GM12878 (cell line): ENCODE measurements at regions not wholly inside any gene's neighbourhood (a gene's known extent, or its start where the extent isn't known, plus 50 kb on each side); places are given as distances from the start of the nearest gene placed in this dataset.

Experiments used
- ATAC-seq: fragments of 200-7000 bp; cut with Tn5 transposase; 3 replicates; pipeline ENCODE4 v1.9.1; 2020; ENCODE audit warnings: mild to moderate bottlenecking, moderate library complexity
- BruUV-seq: library from RNA; stranded (reverse); fragments of 400-500 nt; replicated peaks from 2 replicates; lab custom pipeline; 2021; lab: Mats Ljungman, UMichigan
- CTCF ChIA-PET: fragments of 300-600 bp; sonication (Branson Sonifier 250); formaldehyde crosslinking; extraction: SDS; loops from one replicate; lab custom pipeline; 2021; ENCODE audit warnings: inconsistent platforms; lab: Yijun Ruan, JAX
- POLR2A ChIA-PET: fragments of 350-600 bp; formaldehyde crosslinking; extraction: SDS; loops from one replicate; lab custom pipeline; 2021; ENCODE audit warnings: inconsistent platforms; lab: Charles Lee
- RAD21 ChIA-PET: fragments of 300-600 bp; sonication (Branson Sonifier 250); formaldehyde crosslinking; loops from one replicate; lab custom pipeline; 2023; ENCODE audit warnings: antibody characterized with exemption; ENCODE audit not compliant: unreplicated experiment; lab: Charles Lee
- SMC1A ChIA-PET: fragments of 300-600 bp; sonication (Branson Sonifier 250); formaldehyde crosslinking; loops from one replicate; lab custom pipeline; 2023; ENCODE audit not compliant: unreplicated experiment, uncharacterized antibody; lab: Charles Lee
- DNase-seq: peaks from one replicate; pipeline ENCODE4 v3.0.0-alpha.2; 2011; ENCODE audit warnings: low read depth, low spot score
- FAIRE-seq: peaks from 3 replicates; lab custom pipeline; 2011; peaks lifted over from hg19 to GRCh38; lab: Jason Lieb, UNC
- H2AFZ ChIP-seq: 2 replicates; pipeline ENCODE4 v1.6.0; 2011; ENCODE audit warnings: low read depth, low read length, control low read depth; ENCODE audit not compliant: control insufficient read depth
- H3K27ac ChIP-seq: 2 replicates; pipeline ENCODE4 v1.5.1; 2011; ENCODE audit warnings: control low read depth; ENCODE audit not compliant: control insufficient read depth, insufficient read depth
- H3K27me3 ChIP-seq, 2 experiments: replicated peaks in 1 of 2; 2 replicates each; pipeline versions ENCODE4 v1.6.0 to v1.6.1; 2011; ENCODE audit warnings: low read length in 1 of 2; ENCODE audit not compliant: control insufficient read depth in 2 of 2, insufficient read depth in 2 of 2
- H3K36me3 ChIP-seq, 2 experiments: 2 replicates each; pipeline ENCODE4 v1.5.1; 2011; ENCODE audit warnings: low read length in 1 of 2; ENCODE audit not compliant: control insufficient read depth in 2 of 2, insufficient read depth in 2 of 2
- H3K4me1 ChIP-seq: 2 replicates; pipeline ENCODE4 v1.6.1; 2011; ENCODE audit warnings: mild to moderate bottlenecking, low read length, moderate library complexity, mixed read lengths; ENCODE audit not compliant: control insufficient read depth, insufficient read depth
- H3K4me2 ChIP-seq: 2 replicates; pipeline ENCODE4 v1.6.0; 2011; ENCODE audit warnings: control low read depth; ENCODE audit not compliant: control insufficient read depth, insufficient read depth
- H3K4me3 ChIP-seq: fragments of 200-600 bp; sonication (generic); 2 replicates; pipeline ENCODE4 v1.5.1; 2016
- H3K79me2 ChIP-seq: 2 replicates; pipeline ENCODE4 v1.6.0; 2011; ENCODE audit warnings: low read length; ENCODE audit not compliant: control insufficient read depth, insufficient read depth
- H3K9ac ChIP-seq: 2 replicates; pipeline ENCODE4 v1.8.0; 2011; ENCODE audit warnings: low read length, control low read depth, mixed read lengths; ENCODE audit not compliant: control insufficient read depth, insufficient read depth
- H3K9me3 ChIP-seq: replicated peaks from 3 replicates; pipeline ENCODE4 v1.5.1; 2011; ENCODE audit warnings: mild to moderate bottlenecking, low read length; ENCODE audit not compliant: control insufficient read depth, insufficient read depth
- H4K20me1 ChIP-seq: 2 replicates; pipeline ENCODE4 v1.6.0; 2011; ENCODE audit not compliant: control insufficient read depth, insufficient read depth
- ASH2L ChIP-seq: fragments of 300-600, 200-600 bp; sonication (generic); IDR thresholded peaks from 2 replicates; pipeline ENCODE4 v1.6.1; 2017; ENCODE audit warnings: low read depth, mild to moderate bottlenecking, borderline replicate concordance
- ATF2 ChIP-seq: IDR thresholded peaks from 2 replicates; pipeline ENCODE4 v1.6.1; 2012; ENCODE audit warnings: low read length, inconsistent platforms
- BACH1 ChIP-seq: fragments of 450-650 bp; IDR thresholded peaks from 2 replicates; pipeline ENCODE4 v1.6.1; 2017; ENCODE audit warnings: mild to moderate bottlenecking, borderline replicate concordance
- CBX3 ChIP-seq: fragments of 200-600 bp; sonication (generic); IDR thresholded peaks from 2 replicates; pipeline ENCODE4 v1.6.1; 2016; ENCODE audit warnings: low read depth, borderline replicate concordance
- CEBPB ChIP-seq, 2 experiments: fragments of 150-350 bp in 1 of 2; IDR thresholded peaks; 2 replicates each; pipeline ENCODE4 v1.6.1; 2012 to 2014; ENCODE audit warnings: low read depth in 2 of 2, low read length in 2 of 2, borderline replicate concordance in 1 of 2, inconsistent platforms in 1 of 2
- ETV6 ChIP-seq, 2 experiments: fragments of 450-650 bp in 1 of 2; IDR thresholded peaks in 1 of 2; conservative IDR thresholded peaks in 1 of 2; 2 replicates each; pipeline ENCODE4 v1.6.1; 2014; ENCODE audit warnings: antibody characterized with exemption in 1 of 2, borderline replicate concordance in 1 of 2, low read depth in 1 of 2, mild to moderate bottlenecking in 1 of 2, moderate library complexity in 1 of 2
- HDGF ChIP-seq: fragments of 450-650 bp; IDR thresholded peaks from 2 replicates; pipeline ENCODE4 v1.6.1; 2016; ENCODE audit warnings: antibody characterized with exemption
- KDM1A ChIP-seq: fragments of 200-600 bp; sonication (generic); IDR thresholded peaks from 2 replicates; pipeline ENCODE4 v1.6.1; 2016; ENCODE audit warnings: borderline replicate concordance
- PAX8 ChIP-seq: fragments of 450-650 bp; IDR thresholded peaks from 2 replicates; pipeline ENCODE4 v1.6.1; 2017; ENCODE audit warnings: mild to moderate bottlenecking, moderate library complexity
- POU2F2 ChIP-seq: IDR thresholded peaks from 3 replicates; pipeline ENCODE4 v1.6.1; 2011; ENCODE audit warnings: low read depth, mild to moderate bottlenecking, low read length, borderline replicate concordance
- RFX5 ChIP-seq: IDR thresholded peaks from 2 replicates; pipeline ENCODE4 v1.6.1; 2011; ENCODE audit warnings: low read depth, low read length, improper control_type of control experiment
- SREBF1 ChIP-seq: IDR thresholded peaks from 2 replicates; pipeline ENCODE4 v1.6.1; 2012; ENCODE audit warnings: mild to moderate bottlenecking, low read length
- SUPT20H ChIP-seq: IDR thresholded peaks from 2 replicates; pipeline ENCODE4 v1.6.1; 2011; ENCODE audit warnings: low read depth, mild to moderate bottlenecking, low read length, moderate library complexity, borderline replicate concordance; ENCODE audit not compliant: control insufficient read depth
- ZBED1 ChIP-seq: IDR thresholded peaks from 2 replicates; pipeline ENCODE4 v1.6.1; 2016; ENCODE audit warnings: borderline replicate concordance
- ZNF24 ChIP-seq: fragments of 450-650 bp; IDR thresholded peaks from 2 replicates; pipeline ENCODE4 v1.6.1; 2017; ENCODE audit warnings: antibody characterized with exemption, mild to moderate bottlenecking
- ZNF687 ChIP-seq: fragments of 450-650 bp; IDR thresholded peaks from 2 replicates; pipeline ENCODE4 v1.6.1; 2017; ENCODE audit warnings: mild to moderate bottlenecking, moderate library complexity
- WGBS: methylation state at CpG from one replicate; pipeline ENCODE4 v1.1.6; 2016; ENCODE audit warnings: low lambda C conversion rate; ENCODE audit not compliant: insufficient replicate concordance, insufficient coverage; ENCODE audit errors: missing lambda C conversion rate; 5-methylcytosine and 5-hydroxymethylcytosine counted together
- in situ Hi-C: fragments of 300-500 bp; cut with MboI; formaldehyde crosslinking; loops from 9 replicates; pipeline ENCODE4 v1.14.3; 2018; ENCODE audit warnings: mixed read lengths
- intact Hi-C: fragments of 100-400 bp; cut with micrococcal nuclease; formaldehyde crosslinking; loops from one replicate; pipeline ENCODE4 v1.14.2; 2022; ENCODE audit not compliant: unreplicated experiment

GRCh38 chr4:13872955-13873354, 245.4 kb upstream of the BOD1L1 start (continued):
- TF ChIP-seq ZNF687 (no peak), KDM1A (no peak), BACH1 (no peak), CEBPB (IDR thresholded peaks at IDR 0.05; ENCODE audit: borderline replicate concordance in 1 of 2, low read depth in 2 of 2, low read length in 2 of 2) (no peak), RFX5 (no peak)

- FAIRE-seq = no peak
- H4K20me1 ChIP-seq = no peaks in the 10 kb centered on the region
- no peak overlapping the region for H2AFZ ChIP-seq
- no peak for ATAC-seq
- ChIA-PET CTCF (no interaction called here), POLR2A (no interaction called here), SMC1A (no interaction called here), RAD21 (no interaction called here)
- H3K9me3 ChIP-seq = no peaks in the 10 kb centered on the region
- no peak for DNase-seq
- H3K79me2 ChIP-seq = no peaks in the 10 kb centered on the region
- no peak overlapping the region for H3K27ac ChIP-seq
- H3K9ac ChIP-seq = no peak overlapping the region
- intact Hi-C loops = no loop called here
- TF ChIP-seq CBX3 (no peak), ASH2L (no peak), ZBED1 (no peak), PAX8 (no peak), POU2F2 (no peak), ETV6 (conservative IDR thresholded peaks at IDR 0.05 in 1 of 2, IDR thresholded peaks at IDR 0.05 in 1 of 2; ENCODE audit: borderline replicate concordance in 1 of 2, low read depth in 1 of 2) (no peak), SUPT20H (no peak), SREBF1 (no peak), ZNF24 (no peak), HDGF (no peak), ATF2 (no peak)
- no peaks in the 10 kb centered on the region for H3K27me3 ChIP-seq
- no peak overlapping the region for H3K4me2 ChIP-seq
- BruUV-seq = no TSS peak
- in situ Hi-C loops = no loop called here
- no peak overlapping the region for H3K4me3 ChIP-seq
- H3K36me3 ChIP-seq = no peaks in the 10 kb centered on the region
- 0% methylated on average over 1 of the region's 1 CpG for WGBS
- H3K4me1 ChIP-seq = no peaks in the 10 kb centered on the region
These were observed 247.7 kb upstream of the BOD1L1 start for GRCh38 chr4:13875181-13875580.
